ENCODE measurements at regions not wholly inside any gene's neighbourhood (a gene's known extent, or its start where the extent isn't known, plus 50 kb on each side); places are given as distances from the start of the nearest gene placed in this dataset.
"Not testable (repeated sequence)": the region's sequence is repeated elsewhere in the genome, so short reads cannot be mapped to it uniquely, and the experiment has no call there.

GRCh38 chr2:154577390-154577789 is 121.1 kb upstream of the KCNJ3 start:
- no peak for DNase-seq (ENCODE audit: low read depth)
- no peak for TF ChIP-seq CTCF (IDR thresholded peaks at IDR 0.05; ENCODE audit: insufficient read depth, low read depth, low read length, missing control alignments)
- no peak overlapping the region for H3K4me3 ChIP-seq (ENCODE audit: low read length)

DNA sequence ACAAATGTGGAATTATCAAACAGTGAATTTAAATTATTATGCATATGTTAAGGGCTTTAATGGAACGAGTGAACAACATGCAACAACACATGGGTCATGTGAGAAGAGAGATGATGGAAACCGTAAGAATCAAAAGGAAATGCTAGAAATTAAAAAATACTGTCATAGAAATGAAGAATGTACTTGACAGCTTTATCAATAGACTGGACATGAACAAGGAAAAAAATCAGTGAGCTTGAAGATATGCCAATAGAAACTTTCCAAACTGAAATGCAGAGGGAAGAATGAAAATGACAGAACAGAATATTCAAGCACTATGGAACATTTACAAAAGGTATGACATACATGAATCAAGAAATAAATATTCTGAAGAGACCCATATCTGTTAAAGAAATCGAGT is 117.7 kb upstream of the KCNJ3 start:
- H3K4me3 ChIP-seq (ENCODE audit: low read length), result no peak overlapping the region
- no peak for TF ChIP-seq CTCF (IDR thresholded peaks at IDR 0.05; ENCODE audit: insufficient read depth, low read depth, low read length, missing control alignments)
- no peak for DNase-seq (ENCODE audit: low read depth)

- DNase-seq (ENCODE audit: low read depth), result not testable (repeated sequence)
Observed at GRCh38 chr2:154582694-154583093, 115.8 kb upstream of the KCNJ3 start.

DNA sequence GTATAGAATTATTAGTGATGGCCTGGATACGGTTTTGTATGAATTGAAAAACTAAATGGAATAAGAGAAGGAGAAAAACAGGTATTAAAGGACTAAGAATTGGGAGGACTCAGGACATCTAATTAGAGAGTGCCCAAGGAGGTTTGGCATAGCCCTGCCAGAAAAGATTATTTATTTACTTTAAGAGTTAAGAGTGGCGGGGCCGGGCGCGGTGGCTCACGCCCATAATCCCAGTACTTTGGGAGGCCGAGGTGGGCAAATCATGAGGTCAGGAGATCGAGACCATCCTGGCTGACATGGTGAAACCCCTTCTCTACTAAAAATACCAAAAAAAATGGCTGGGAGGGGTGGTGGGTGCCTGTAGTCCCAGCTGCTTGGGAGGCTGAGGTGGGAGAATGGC is 115.2 kb upstream of the KCNJ3 start:
- not testable (repeated sequence) for DNase-seq (ENCODE audit: low read depth); H3K4me3 ChIP-seq (ENCODE audit: low read length)

More at GRCh38 chr2:154582694-154583093, 115.8 kb upstream of the KCNJ3 start:
- H3K4me3 ChIP-seq (ENCODE audit: low read length), result not testable (repeated sequence)

DNA sequence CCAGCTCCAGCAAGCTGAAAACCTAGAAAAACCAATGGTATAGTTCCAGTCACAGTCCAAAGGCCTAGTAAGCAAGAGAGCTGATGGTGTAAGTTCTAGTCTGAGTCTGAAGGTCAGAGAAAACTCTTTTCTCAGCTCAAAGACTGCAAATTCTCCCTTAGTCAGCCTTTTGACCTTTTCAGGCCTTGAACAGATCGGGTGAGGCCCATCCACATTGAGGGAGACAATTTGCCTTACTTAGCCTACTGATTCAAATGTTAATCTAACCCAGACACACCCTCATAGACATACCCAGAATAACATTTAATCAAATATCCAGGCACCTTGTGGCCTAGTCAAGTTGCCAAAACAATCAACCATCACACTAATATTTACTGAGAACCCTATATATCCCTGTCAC is 110.8 kb upstream of the KCNJ3 start:
- DNase-seq (ENCODE audit: low read depth), result no peak
- TF ChIP-seq CTCF (IDR thresholded peaks at IDR 0.05; ENCODE audit: insufficient read depth, low read depth, low read length, missing control alignments), result no peak
- H3K4me3 ChIP-seq (ENCODE audit: low read length), result no peak overlapping the region

- no peak for DNase-seq (ENCODE audit: low read depth)
- no peak for TF ChIP-seq CTCF (IDR thresholded peaks at IDR 0.05; ENCODE audit: insufficient read depth, low read depth, low read length, missing control alignments)
- no peak overlapping the region for H3K4me3 ChIP-seq (ENCODE audit: low read length)
Observed at GRCh38 chr2:154588838-154589237, 109.7 kb upstream of the KCNJ3 start.

GRCh38 chr2:154589514-154589913 is 109.0 kb upstream of the KCNJ3 start:
- no peak for TF ChIP-seq CTCF (IDR thresholded peaks at IDR 0.05; ENCODE audit: insufficient read depth, low read depth, low read length, missing control alignments)
- no peak for DNase-seq (ENCODE audit: low read depth)
- no peak overlapping the region for H3K4me3 ChIP-seq (ENCODE audit: low read length)

DNA sequence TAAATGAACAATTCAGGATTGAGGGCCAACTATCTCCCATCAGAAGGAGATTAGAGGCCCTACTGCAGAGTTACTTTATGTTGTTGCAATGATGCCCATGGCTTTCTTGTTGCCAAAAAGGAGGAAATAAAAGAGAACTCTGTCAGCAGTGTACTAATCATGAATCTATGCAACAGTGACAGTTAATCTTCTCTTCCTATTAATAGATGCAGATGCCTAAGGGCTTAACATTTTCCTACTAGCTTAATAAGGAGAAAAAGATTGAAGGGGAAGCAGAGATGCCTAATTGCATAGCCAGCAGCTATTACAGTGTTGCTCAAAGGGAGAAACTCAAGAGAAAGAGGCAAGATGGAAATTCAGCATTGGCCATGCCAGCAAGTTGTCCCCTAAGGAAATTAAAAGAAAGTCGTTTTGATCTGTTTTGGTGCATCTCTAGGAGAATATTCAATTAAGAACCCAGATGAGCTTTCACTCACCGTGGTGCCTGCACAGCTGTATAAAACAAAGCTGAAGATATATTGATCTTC is 107.1 kb upstream of the KCNJ3 start:
- TF ChIP-seq CTCF (IDR thresholded peaks at IDR 0.05; ENCODE audit: insufficient read depth, low read depth, low read length, missing control alignments), result no peak

More for the DNA sequence above, 107.1 kb upstream of the KCNJ3 start:
- DNase-seq (ENCODE audit: low read depth), result no peak
- H3K4me3 ChIP-seq (ENCODE audit: low read length), result no peak overlapping the region
